ENCODE measurements at regions not wholly inside any gene's neighbourhood (a gene's known extent, or its start where the extent isn't known, plus 50 kb on each side); places are given as distances from the start of the nearest gene placed in this dataset.

GRCh38 chr12:88889326-88890110 lies 309.2 kb upstream of the KITLG start:
- TF ChIP-seq CTCF (IDR thresholded peaks at IDR 0.05; ENCODE audit: control extremely low read depth, extremely low read depth, low read depth, missing control alignments) = no peak
- DNase-seq (ENCODE audit: extremely low spot score) = no peak
- ChIA-PET CTCF (no interaction called here), POLR2A (no interaction called here)

- CTCF ChIA-PET = interaction anchor here (2.1 kb wide), 1 partner anchor 10 kb away, joined by 16 read pairs; no protein-coding TSS in a partner anchor
- no peak for TF ChIP-seq CTCF (IDR thresholded peaks at IDR 0.05; ENCODE audit: control extremely low read depth, extremely low read depth, low read depth, missing control alignments)
- POLR2A ChIA-PET = no interaction called here
- peak; percentile 7 for DNase-seq (ENCODE audit: extremely low spot score)
These were observed 304.3 kb upstream of the KITLG start for GRCh38 chr12:88884600-88884999.

GRCh38 chr12:88882662-88883061 lies 302.4 kb upstream of the KITLG start:
- ChIA-PET POLR2A (no interaction called here), CTCF (no interaction called here)
- no peak for TF ChIP-seq CTCF (IDR thresholded peaks at IDR 0.05; ENCODE audit: control extremely low read depth, extremely low read depth, low read depth, missing control alignments)
- no peak for DNase-seq (ENCODE audit: extremely low spot score)

GRCh38 chr12:88880051-88880450 lies 299.8 kb upstream of the KITLG start:
- TF ChIP-seq CTCF (IDR thresholded peaks at IDR 0.05; ENCODE audit: control extremely low read depth, extremely low read depth, low read depth, missing control alignments) = no peak
- DNase-seq (ENCODE audit: extremely low spot score) = no peak
- ChIA-PET CTCF (no interaction called here), POLR2A (no interaction called here)

- no peak for TF ChIP-seq CTCF (IDR thresholded peaks at IDR 0.05; ENCODE audit: control extremely low read depth, extremely low read depth, low read depth, missing control alignments)
- POLR2A ChIA-PET = no interaction called here
- no peak for DNase-seq (ENCODE audit: extremely low spot score)
- CTCF ChIA-PET = interaction anchor here (0.8 to 1.9 kb wide), 2 partner anchors 13 kb away, joined by 3 to 4 read pairs; no protein-coding TSS in a partner anchor
These were observed 298.0 kb upstream of the KITLG start for GRCh38 chr12:88878295-88878694.

GRCh38 chr12:88876857-88877256 lies 296.6 kb upstream of the KITLG start:
- POLR2A ChIA-PET = no interaction called here
- TF ChIP-seq CTCF (IDR thresholded peaks at IDR 0.05; ENCODE audit: control extremely low read depth, extremely low read depth, low read depth, missing control alignments) = no peak
- DNase-seq (ENCODE audit: extremely low spot score) = no peak
- CTCF ChIA-PET = no interaction called here
